Stimulated activated naive CD8-positive, alpha-beta T cell treated with anti-CD3 and anti-CD28 coated beads, Interleukin-15, amount 100 ng/mL, for 72 hours (primary cell): ENCODE measurements at regions not wholly inside any gene's neighbourhood (a gene's known extent, or its start where the extent isn't known, plus 50 kb on each side); places are given as distances from the start of the nearest gene placed in this dataset.
"Not testable (repeated sequence)": the region's sequence is repeated elsewhere in the genome, so short reads cannot be mapped to it uniquely, and the experiment has no call there.

Source experiments
- ATAC-seq: fragments of 150-1000 bp; cut with Tn5 transposase; 2 replicates; pipeline ENCODE4 v1.10.0; 2021; ENCODE audit warnings: mild to moderate bottlenecking, moderate library complexity
- DNase-seq, 2 donors: peaks; one replicate each; pipeline ENCODE4 v3.0.0; 2021 to 2022
- H3K27ac Mint-ChIP-seq, 2 donors: one replicate each; pipeline ENCODE4 v1.8.0; 2022; ENCODE audit warnings: mild to moderate bottlenecking in 2 of 2, mixed read lengths in 2 of 2, moderate library complexity in 2 of 2
- H3K27me3 Mint-ChIP-seq: one replicate; pipeline ENCODE4 v1.8.0; 2022; ENCODE audit warnings: mixed read lengths
- H3K4me1 Mint-ChIP-seq: one replicate; pipeline ENCODE4 v1.8.0; 2022; ENCODE audit warnings: mild to moderate bottlenecking, mixed read lengths
- H3K4me3 Mint-ChIP-seq, 2 donors: one replicate each; pipeline ENCODE4 v1.8.0; 2022; ENCODE audit warnings: mild to moderate bottlenecking in 2 of 2, mixed read lengths in 2 of 2, moderate library complexity in 1 of 2
- H3K9me3 Mint-ChIP-seq, 2 donors: one replicate each; pipeline ENCODE4 v1.8.0; 2022; ENCODE audit warnings: mixed read lengths in 2 of 2

DNA sequence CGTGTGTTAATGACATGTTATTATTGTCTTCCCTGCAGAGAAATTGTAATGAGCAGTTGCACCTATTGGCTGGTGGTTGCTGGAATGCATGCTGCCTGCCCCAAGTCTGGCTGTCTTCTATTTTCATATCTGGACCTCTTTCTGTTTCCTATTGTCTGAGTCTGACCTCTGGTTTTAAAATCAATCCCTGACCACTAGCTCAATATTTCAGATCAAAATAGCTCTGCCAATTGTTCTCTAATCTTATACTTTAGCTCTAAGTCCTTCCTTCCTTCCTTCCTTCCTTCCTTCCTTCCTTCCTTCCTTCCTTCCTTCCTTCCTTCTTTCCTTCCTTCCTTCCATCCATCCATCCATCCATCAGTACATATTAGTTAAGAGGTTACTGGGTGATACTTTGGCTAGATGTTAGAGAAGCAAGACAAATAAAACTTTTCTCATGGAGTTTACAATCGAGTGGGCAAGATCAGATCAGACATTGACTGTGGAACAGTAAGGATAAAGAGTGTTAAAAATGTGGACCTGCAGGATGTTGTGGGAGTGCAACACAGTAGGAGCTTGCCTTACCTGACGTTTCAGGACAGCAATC lies 417.1 kb downstream of the SOCS6 start:
- Mint-ChIP-seq H3K4me1 (peaks cover 14% of the 10 kb centered on the region), H3K9me3 (peaks cover 19 to 28% of the 10 kb centered on the region in 2 donors), H3K4me3 (no peak overlapping the region), H3K27ac (no peak overlapping the region), H3K27me3 (no peaks in the 10 kb centered on the region)
- ATAC-seq (no peak), DNase-seq (no peak)

DNA sequence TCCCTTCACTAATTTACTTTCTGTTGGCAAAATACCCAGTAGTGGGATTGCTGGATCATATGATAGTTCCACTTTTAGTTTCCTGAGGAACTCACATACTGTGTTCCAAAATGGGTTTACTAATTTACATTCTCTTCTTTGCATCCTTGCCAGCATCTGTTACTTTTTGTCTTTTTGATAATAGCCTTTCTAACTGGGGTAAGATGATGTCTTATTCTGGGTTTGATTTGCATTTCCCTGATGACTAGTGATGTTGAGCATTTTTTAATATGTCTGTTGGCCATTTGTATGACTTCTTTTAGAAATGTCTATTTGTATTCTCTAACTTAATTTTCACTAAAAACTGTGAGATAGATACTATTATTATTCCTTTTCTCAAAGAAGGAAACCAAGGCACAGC lies 411.7 kb downstream of the SOCS6 start:
- no peak overlapping the region for H3K27ac Mint-ChIP-seq
- H3K27me3 Mint-ChIP-seq: no peaks in the 10 kb centered on the region
- DNase-seq: no peak
- H3K4me1 Mint-ChIP-seq: no peaks in the 10 kb centered on the region
- H3K4me3 Mint-ChIP-seq: no peak overlapping the region
- no peak for ATAC-seq
- H3K9me3 Mint-ChIP-seq: peaks cover 22 to 28% of the 10 kb centered on the region in 2 donors

DNA sequence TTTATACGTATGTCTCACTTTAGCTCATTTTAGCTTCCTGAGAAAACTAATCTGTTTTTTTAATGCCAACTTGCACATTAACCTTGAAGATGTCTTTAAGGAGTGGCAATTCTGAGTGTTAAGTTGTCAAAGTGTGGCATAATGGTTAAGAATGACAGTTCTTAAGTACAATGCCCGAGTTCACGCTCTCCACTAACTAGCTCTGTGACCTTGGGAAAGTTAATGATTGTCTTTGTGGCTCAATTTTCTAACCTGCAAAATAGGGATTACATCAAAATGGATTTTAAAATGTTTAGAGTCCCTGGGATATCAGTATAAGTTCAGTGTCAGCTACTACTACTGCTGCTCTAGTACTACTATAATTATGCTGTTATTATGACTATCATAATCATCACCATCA lies 409.7 kb downstream of the SOCS6 start:
- no peak overlapping the region for H3K27ac Mint-ChIP-seq
- no peaks in the 10 kb centered on the region for H3K27me3 Mint-ChIP-seq
- ATAC-seq (no peak), DNase-seq (no peak)
- H3K9me3 Mint-ChIP-seq: peaks cover 22 to 28% of the 10 kb centered on the region in 2 donors
- H3K4me3 Mint-ChIP-seq: no peak overlapping the region
- H3K4me1 Mint-ChIP-seq: no peaks in the 10 kb centered on the region

DNA sequence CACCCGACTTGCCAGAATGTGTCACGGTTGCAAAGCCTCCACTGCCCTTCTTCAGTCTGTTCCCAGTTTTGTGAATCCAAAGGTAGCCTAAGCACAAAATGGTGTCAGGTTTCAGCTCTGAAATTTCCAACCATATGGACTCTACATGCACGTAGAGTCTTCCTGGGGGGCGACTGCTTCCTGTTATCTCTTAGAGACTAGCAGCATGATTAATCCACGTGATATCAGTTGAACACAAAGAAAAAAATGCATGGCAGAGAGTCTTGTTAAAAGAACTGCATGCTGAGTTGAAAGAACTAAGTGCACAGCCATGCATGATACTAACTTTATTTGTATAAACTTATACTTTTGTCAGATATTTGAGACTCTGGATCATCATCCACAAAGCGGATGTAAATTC lies 404.4 kb downstream of the SOCS6 start:
- Mint-ChIP-seq H3K9me3 (peaks cover 22 to 30% of the 10 kb centered on the region in 2 donors), H3K27me3 (no peaks in the 10 kb centered on the region), H3K27ac (no peak overlapping the region), H3K4me1 (peaks cover 9% of the 10 kb centered on the region), H3K4me3 (no peak overlapping the region)
- no peak for DNase-seq
- ATAC-seq: no peak

DNA sequence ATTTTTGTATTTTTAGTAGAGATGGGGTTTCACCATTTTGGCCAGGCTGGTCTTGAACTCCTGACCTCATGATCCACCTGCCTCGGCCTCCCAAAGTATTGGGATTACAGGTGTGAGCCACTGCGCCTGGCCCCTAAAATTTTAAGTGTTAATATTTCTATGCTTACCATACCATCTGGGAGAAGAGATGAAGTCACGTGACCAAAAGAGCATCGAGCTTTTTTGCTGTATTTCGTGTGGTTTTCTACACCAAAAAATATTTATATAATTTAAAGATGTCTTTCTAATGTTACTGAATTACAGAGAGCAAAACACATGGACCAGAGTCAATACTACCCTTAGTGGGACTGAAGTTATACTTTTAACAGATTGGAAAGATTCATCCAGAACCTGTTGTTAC lies 400.9 kb downstream of the SOCS6 start:
- Mint-ChIP-seq H3K9me3 (peaks cover 10 to 14% of the 10 kb centered on the region in 2 donors), H3K4me1 (peaks cover 21% of the 10 kb centered on the region)
- H3K27ac Mint-ChIP-seq, DNase-seq, H3K27me3 Mint-ChIP-seq, ATAC-seq, H3K4me3 Mint-ChIP-seq: not testable (repeated sequence)

DNA sequence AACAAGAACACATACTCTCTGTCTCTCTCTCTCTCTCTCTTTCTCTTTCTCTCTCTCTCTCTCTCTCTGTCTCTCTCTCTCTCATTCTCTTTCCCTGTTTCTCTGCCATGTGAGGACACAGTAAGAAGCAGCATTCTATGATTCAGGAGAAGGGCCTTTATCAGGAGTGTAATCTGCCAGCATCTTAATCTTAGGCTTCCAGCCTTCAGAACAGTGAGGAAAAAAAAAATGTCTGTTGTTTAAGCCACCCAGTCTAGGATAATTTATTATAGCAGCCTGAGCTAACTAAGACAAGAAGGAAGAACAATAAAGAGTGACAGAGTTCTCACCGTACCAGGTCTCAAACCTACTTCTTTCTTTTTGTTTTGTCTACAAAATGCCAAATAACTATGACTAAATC lies 399.4 kb downstream of the SOCS6 start:
- ATAC-seq: no peak
- peak overlapping the region in 1 of 2 donors; percentile 7 for H3K4me3 Mint-ChIP-seq

DNA sequence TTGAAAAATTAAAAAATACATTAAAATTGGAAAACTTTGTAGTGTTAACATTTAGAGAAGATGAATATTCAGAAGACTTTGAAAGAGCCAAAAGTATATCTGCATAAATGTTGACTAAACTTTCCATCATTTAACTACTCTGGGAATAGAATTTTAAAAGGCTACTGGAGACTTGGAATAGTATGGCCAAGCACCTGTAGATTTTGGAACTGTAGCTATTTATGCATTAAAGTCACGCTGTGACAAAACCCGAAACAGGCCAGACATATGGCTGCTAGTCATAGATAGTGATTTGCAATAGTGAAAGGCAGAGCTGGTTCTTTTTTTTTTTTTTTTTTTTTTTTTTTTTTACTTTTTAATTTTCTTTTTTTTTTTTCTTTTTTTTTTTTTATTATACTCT lies 396.0 kb downstream of the SOCS6 start:
- Mint-ChIP-seq H3K4me3 (no peak overlapping the region), H3K27me3 (no peaks in the 10 kb centered on the region), H3K9me3 (peaks cover 0 to 4% of the 10 kb centered on the region in 2 donors), H3K4me1 (peaks cover 33% of the 10 kb centered on the region), H3K27ac (no peak overlapping the region)
- ATAC-seq (no peak), DNase-seq (no peak)

More for the DNA sequence above, 399.4 kb downstream of the SOCS6 start:
- H3K9me3 Mint-ChIP-seq: peaks cover 11 to 14% of the 10 kb centered on the region in 2 donors
- peaks cover 34% of the 10 kb centered on the region for H3K4me1 Mint-ChIP-seq
- no peak for DNase-seq
- H3K27me3 Mint-ChIP-seq: no peaks in the 10 kb centered on the region
- peak overlapping the region; percentile 47 to 57 for H3K27ac Mint-ChIP-seq

DNA sequence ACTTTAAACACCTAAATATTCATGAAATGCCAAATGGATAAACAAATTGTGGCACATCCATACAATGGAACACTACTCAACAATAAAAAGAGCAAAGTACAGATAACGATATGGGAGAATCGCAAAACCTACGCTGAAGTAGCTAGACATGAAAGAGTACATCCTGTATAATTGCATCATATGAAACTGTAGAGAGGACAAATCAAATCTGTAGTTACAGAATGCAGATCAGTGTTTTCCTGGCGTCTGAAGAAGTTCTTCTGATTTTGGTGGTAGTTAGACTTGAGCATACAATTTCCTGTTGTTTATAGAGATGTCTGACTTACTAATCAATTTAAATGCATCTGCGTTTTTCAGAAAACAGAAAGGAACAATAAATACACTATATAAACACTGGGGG lies 394.4 kb downstream of the SOCS6 start:
- no peaks in the 10 kb centered on the region for H3K27me3 Mint-ChIP-seq
- peak; percentile 66 for ATAC-seq
- peak overlapping the region; percentile 17 to 48 for H3K4me3 Mint-ChIP-seq
- peaks cover 0 to 9% of the 10 kb centered on the region in 2 donors for H3K9me3 Mint-ChIP-seq
- DNase-seq: no peak
- peaks cover 36% of the 10 kb centered on the region for H3K4me1 Mint-ChIP-seq
- peak overlapping the region; percentile 89 to 96 for H3K27ac Mint-ChIP-seq

DNA sequence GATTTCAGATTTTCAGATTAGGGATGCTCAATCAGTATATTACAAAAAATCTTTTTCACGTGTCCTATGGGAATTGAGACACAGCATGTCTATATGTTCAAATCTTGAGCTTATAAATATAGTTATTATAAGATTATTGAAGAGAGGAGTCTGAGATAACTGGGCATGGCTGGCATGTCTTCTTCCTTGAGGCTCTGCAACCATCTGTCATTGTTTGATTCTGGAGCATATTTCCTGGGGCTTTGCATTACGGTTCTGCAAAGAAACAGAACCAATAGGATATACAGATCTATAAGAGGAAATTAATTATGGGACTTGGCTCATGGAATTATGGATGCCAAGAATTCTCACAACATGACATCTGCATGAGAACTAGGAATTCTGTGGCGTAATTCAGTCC lies 386.1 kb downstream of the SOCS6 start:
- peaks cover 12 to 22% of the 10 kb centered on the region in 2 donors for H3K9me3 Mint-ChIP-seq
- no peak overlapping the region for H3K4me3 Mint-ChIP-seq
- H3K27ac Mint-ChIP-seq: no peak overlapping the region
- no peak for ATAC-seq
- no peak for DNase-seq
- peaks cover 60% of the 10 kb centered on the region for H3K4me1 Mint-ChIP-seq
- H3K27me3 Mint-ChIP-seq: no peaks in the 10 kb centered on the region

DNA sequence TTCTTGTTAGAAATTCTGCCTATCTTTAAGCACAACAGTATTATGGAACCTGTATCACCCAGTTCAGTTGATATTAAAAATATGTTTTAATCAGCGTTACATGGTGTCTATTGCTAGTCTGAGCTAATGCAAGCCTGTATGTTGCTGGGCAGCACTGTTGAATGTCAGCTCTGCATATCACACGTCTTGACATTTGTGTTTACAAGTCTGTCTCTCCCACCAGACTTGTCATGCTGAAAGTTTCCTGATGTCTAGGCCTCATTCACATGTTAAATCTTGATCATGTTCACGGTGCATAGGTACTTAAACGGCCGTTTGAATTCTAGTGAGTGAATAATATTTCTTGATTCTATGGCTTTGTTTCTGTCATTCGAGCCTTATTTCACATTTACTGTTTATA lies 385.0 kb downstream of the SOCS6 start:
- no peak for ATAC-seq
- Mint-ChIP-seq H3K9me3 (peaks cover 13 to 32% of the 10 kb centered on the region in 2 donors), H3K27ac (no peak overlapping the region), H3K4me3 (no peak overlapping the region), H3K27me3 (no peaks in the 10 kb centered on the region), H3K4me1 (peaks cover 55% of the 10 kb centered on the region)
- no peak for DNase-seq

DNA sequence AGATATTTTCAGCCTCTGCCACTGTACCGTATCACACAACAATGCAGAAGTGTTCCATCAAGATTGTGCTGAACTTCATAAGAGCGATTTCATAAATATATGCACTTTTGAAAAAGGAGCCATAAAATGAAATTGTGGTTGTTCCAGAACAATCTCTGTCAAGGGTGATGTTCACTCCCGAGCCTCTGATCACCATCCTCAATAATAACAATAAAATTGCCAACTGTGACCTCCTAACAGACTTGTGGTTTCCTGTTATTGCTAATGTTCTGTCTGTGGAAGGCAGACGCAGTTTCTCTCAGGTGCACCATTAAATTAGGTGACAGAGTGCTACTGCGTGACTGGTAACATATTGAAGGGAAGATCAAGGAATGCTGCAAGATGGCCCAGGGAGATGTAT lies 383.7 kb downstream of the SOCS6 start:
- H3K4me1 Mint-ChIP-seq: peaks cover 54% of the 10 kb centered on the region
- H3K27ac Mint-ChIP-seq: peak overlapping the region; percentile 69 to 81
- ATAC-seq: peak; percentile 85
- peaks cover 17 to 37% of the 10 kb centered on the region in 2 donors for H3K9me3 Mint-ChIP-seq
- no peak for DNase-seq
- peak overlapping the region; percentile 47 to 71 for H3K4me3 Mint-ChIP-seq
- H3K27me3 Mint-ChIP-seq: no peaks in the 10 kb centered on the region

DNA sequence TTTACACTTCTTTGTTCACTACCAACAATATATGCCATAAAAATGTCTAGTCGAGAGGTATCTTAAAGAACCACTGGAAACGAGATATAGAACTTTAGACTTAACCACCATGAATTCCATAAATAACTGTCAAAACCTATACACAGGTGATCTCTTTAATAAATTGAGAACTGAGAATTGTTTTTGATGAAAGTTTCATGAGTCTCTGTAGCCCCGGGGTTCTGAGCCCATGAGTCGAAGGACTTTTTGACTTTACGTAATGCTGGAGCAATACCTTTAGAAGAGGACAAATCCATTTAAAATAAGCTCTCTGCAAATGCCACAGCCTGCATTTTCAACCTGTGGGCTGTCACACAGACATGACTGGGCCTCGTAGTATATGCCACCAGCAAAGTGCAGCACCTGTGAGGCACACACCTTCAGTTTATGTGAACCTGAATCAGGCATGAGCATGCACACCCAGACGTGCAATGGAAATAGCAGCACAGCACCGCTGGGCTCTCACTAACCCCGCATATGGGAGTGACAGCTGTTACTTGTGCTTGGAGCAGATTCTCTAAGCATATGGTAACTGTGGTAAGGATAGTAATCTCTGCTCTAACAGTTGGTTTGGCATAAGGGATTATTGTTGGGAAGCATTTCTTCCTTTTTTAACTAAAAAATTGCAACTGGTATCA lies 383.2 kb downstream of the SOCS6 start:
- DNase-seq (peak in 1 of 2 donors; percentile 19), ATAC-seq (peak; percentile 56)
- H3K27me3 Mint-ChIP-seq: no peaks in the 10 kb centered on the region
- H3K9me3 Mint-ChIP-seq: peaks cover 15 to 37% of the 10 kb centered on the region in 2 donors
- H3K4me1 Mint-ChIP-seq: peaks cover 54% of the 10 kb centered on the region
- H3K27ac Mint-ChIP-seq: peak overlapping the region in 1 of 2 donors; percentile 81
- peak overlapping the region; percentile 47 to 71 for H3K4me3 Mint-ChIP-seq

DNA sequence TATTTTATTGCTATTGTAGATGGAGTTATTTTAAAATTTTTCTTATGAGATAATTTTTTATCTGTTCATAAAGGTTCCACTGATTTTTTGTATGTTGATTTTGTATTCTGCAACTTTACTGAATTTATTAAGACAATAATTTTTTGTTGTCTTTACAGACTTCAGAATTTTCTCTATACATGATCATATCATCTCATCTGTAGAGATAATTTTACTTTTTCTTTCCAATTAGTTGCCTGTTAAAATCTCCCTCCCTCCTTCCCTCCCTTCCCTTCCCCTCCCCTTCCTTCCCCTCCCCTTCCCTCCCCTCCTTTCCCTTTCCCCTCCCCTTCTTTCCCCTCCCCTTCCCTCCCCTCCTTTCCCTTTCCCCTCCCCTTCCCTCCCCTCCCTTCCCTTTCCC lies 378.1 kb downstream of the SOCS6 start:
- H3K27me3 Mint-ChIP-seq: no peaks in the 10 kb centered on the region
- H3K9me3 Mint-ChIP-seq: peaks cover 10 to 24% of the 10 kb centered on the region in 2 donors
- H3K27ac Mint-ChIP-seq: no peak overlapping the region
- no peak overlapping the region for H3K4me3 Mint-ChIP-seq
- DNase-seq (no peak), ATAC-seq (no peak)
- peaks cover 34% of the 10 kb centered on the region for H3K4me1 Mint-ChIP-seq

DNA sequence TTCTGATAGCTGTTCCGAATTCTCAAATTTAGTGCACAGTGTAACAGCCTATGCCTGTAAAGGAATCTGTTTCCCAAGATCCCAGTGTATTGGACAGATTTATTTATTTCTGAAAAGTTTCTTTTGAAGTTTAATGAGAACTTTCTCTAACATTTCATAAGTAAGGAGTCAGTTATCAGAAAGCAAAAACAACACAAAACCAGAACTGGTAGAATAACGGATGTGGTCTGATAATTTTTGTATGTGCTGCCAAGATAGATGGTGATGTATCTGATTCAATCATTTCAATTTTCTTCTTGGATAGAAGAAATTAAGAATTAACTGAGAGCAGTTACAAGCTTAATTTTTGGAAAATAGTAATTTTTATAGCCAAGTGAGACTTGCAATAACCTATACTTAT lies 374.3 kb downstream of the SOCS6 start:
- DNase-seq (no peak), ATAC-seq (peak; percentile 70)
- Mint-ChIP-seq H3K9me3 (no peaks in the 10 kb centered on the region), H3K4me1 (peaks cover 47% of the 10 kb centered on the region), H3K4me3 (peak overlapping the region; percentile 64 to 65), H3K27me3 (no peaks in the 10 kb centered on the region), H3K27ac (peak overlapping the region; percentile 94 to 98)

DNA sequence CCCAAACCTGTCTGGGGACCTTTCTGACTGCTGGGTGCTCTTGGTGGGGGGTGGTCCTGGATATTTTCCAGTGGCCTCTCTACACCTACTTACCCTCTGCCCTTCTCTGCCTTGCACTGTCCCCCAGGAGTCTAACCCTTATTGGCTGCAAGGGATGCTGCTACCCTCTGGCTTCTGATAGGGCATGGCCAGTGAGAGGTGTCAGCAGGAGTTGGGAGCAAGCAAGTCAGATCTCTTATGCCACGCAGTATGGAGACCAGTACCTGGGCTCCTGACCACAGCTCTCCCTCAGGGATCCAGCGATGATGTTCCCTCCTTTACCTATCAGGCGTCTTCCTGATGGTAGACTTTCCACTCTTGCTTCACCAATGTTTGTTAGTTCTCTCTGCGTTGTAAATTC lies 373.7 kb downstream of the SOCS6 start:
- ATAC-seq (peak; percentile 54), DNase-seq (no peak)
- Mint-ChIP-seq H3K4me3 (peak overlapping the region; percentile 64 to 65), H3K27me3 (no peaks in the 10 kb centered on the region), H3K9me3 (no peaks in the 10 kb centered on the region), H3K4me1 (peaks cover 47% of the 10 kb centered on the region), H3K27ac (peak overlapping the region; percentile 94 to 98)
